HCT116 (cell line): ENCODE measurements at regions not wholly inside any gene's neighbourhood (a gene's known extent, or its start where the extent isn't known, plus 50 kb on each side); places are given as distances from the start of the nearest gene placed in this dataset.

Experiments used
- ATAC-seq: fragments of 200-7000 bp; cut with Tn5 transposase; 2 replicates; pipeline ENCODE4 v1.9.1; 2020; ENCODE audit warnings: mild to moderate bottlenecking, moderate library complexity
- BruUV-seq: library from RNA; stranded (reverse); fragments of 400-500 nt; replicated peaks from 2 replicates; lab custom pipeline; 2021; lab: Mats Ljungman, UMichigan
- CTCF ChIA-PET: fragments of 300-600 bp; sonication (Branson Sonifier 250); formaldehyde crosslinking; loops from one replicate; lab custom pipeline; 2021; ENCODE audit warnings: antibody characterized with exemption; lab: Charles Lee
- POLR2A ChIA-PET: fragments of 300-600, 350-600 bp; sonication (Branson Sonifier 250); formaldehyde crosslinking; loops from one replicate; lab custom pipeline; 2021; ENCODE audit warnings: antibody characterized with exemption; lab: Charles Lee
- RAD21 ChIA-PET, 2 experiments: fragments of 300-600 bp; sonication (Branson Sonifier 250); formaldehyde crosslinking; loops; one replicate each; lab custom pipeline; 2023; ENCODE audit warnings: low total read pairs in 2 of 2; ENCODE audit not compliant: uncharacterized antibody in 2 of 2, unreplicated experiment in 2 of 2, low non-redundant PET in 1 of 2; lab: Charles Lee
- DNase-seq: peaks from one replicate; pipeline ENCODE4 v3.0.0-alpha.2; 2010; ENCODE audit warnings: low read depth, low spot score
- H2AFZ ChIP-seq: fragments of 200-600 bp; shearing (Covaris generic), sonication (generic); 2 replicates; pipeline ENCODE4 v1.6.1; 2017; ENCODE audit warnings: low read depth, mixed run types, mixed read lengths, antibody characterized with exemption, low read length; ENCODE audit not compliant: poor library complexity, severe bottlenecking
- H3K27ac ChIP-seq: 2 replicates; pipeline ENCODE4 v1.5.1; 2012; ENCODE audit warnings: low read depth, low read length
- H3K27me3 ChIP-seq: fragments of 200-600 bp; sonication (generic); 2 replicates; pipeline ENCODE4 v1.6.1; 2016; ENCODE audit warnings: mixed run types, low read length, mixed read lengths; ENCODE audit not compliant: insufficient read depth
- H3K36me3 ChIP-seq, 2 experiments: fragments of 200-500 bp in 1 of 2; fragments of 200-600 bp in 1 of 2; sonication (Bioruptor generic) in 1 of 2; sonication (generic) in 1 of 2; 2 replicates each; pipeline versions ENCODE4 v1.5.1 to v1.6.1; 2014 to 2016; ENCODE audit warnings: low read length in 2 of 2, inconsistent platforms in 1 of 2, mixed read lengths in 1 of 2, mixed run types in 1 of 2; ENCODE audit not compliant: insufficient read depth in 2 of 2, control insufficient read depth in 1 of 2
- H3K4me1 ChIP-seq, 2 experiments: fragments of 200-600 bp in 1 of 2; sonication (generic) in 1 of 2; 2 replicates each; pipeline versions ENCODE4 v1.5.1 to v1.6.1; 2012 to 2017; ENCODE audit warnings: low read length in 2 of 2, inconsistent platforms in 1 of 2, mild to moderate bottlenecking in 1 of 2, mixed read lengths in 1 of 2, mixed run types in 1 of 2, moderate library complexity in 1 of 2; ENCODE audit not compliant: insufficient read depth in 2 of 2, control insufficient read depth in 1 of 2
- H3K4me2 ChIP-seq: fragments of 200-600 bp; sonication (generic); 2 replicates; pipeline ENCODE4 v1.6.1; 2017; ENCODE audit warnings: mixed run types, low read length, mixed read lengths
- H3K4me3 ChIP-seq, 2 experiments: fragments of 200-600 bp in 1 of 2; sonication (generic) in 1 of 2; replicated peaks in 1 of 2; 2 replicates each; pipeline ENCODE4 v1.5.1; 2011 to 2016; ENCODE audit warnings: low read length in 2 of 2, control low read depth in 1 of 2, low read depth in 1 of 2, mild to moderate bottlenecking in 1 of 2, mixed read lengths in 1 of 2, mixed run types in 1 of 2
- H3K79me2 ChIP-seq: fragments of 200-600 bp; sonication (generic); 2 replicates; pipeline ENCODE4 v1.6.1; 2017; ENCODE audit warnings: mild to moderate bottlenecking, mixed run types, low read length, moderate library complexity, mixed read lengths; ENCODE audit not compliant: insufficient read depth
- H3K9ac ChIP-seq: fragments of 200-600 bp; sonication (generic); 2 replicates; pipeline ENCODE4 v1.6.1; 2016; ENCODE audit warnings: low read length, mixed read lengths
- H3K9me2 ChIP-seq: fragments of 200-600 bp; sonication (generic), shearing (Covaris generic); 2 replicates; pipeline ENCODE4 v1.6.1; 2017; ENCODE audit warnings: mixed run types, mild to moderate bottlenecking, moderate library complexity; ENCODE audit not compliant: insufficient read depth
- H3K9me3 ChIP-seq, 2 experiments: fragments of 200-500 bp in 1 of 2; fragments of 200-600 bp in 1 of 2; sonication (Bioruptor generic) in 1 of 2; sonication (generic) in 1 of 2; 2 replicates each; pipeline ENCODE4 v1.6.1; 2014 to 2017; ENCODE audit warnings: low read length in 2 of 2, mixed read lengths in 2 of 2, inconsistent platforms in 1 of 2, low read depth in 1 of 2, mild to moderate bottlenecking in 1 of 2, mixed run types in 1 of 2, moderate library complexity in 1 of 2; ENCODE audit not compliant: control insufficient read depth in 1 of 2, insufficient read depth in 1 of 2
- H4K20me1 ChIP-seq: fragments of 200-600 bp; sonication (generic), shearing (Covaris generic); 2 replicates; pipeline ENCODE4 v1.6.1; 2017; ENCODE audit warnings: mixed run types, mild to moderate bottlenecking, moderate library complexity; ENCODE audit not compliant: insufficient read depth
- EZH2 ChIP-seq: fragments of 200-600 bp; sonication (generic); IDR thresholded peaks from 2 replicates; pipeline ENCODE4 v1.6.1; 2017; ENCODE audit warnings: antibody characterized with exemption, mixed run types
- EZH2phosphoT487 ChIP-seq: fragments of 200-600 bp; IDR thresholded peaks from 2 replicates; pipeline ENCODE4 v1.6.1; 2018; ENCODE audit warnings: antibody characterized with exemption, borderline replicate concordance
- SP1 ChIP-seq: IDR thresholded peaks from 2 replicates; pipeline ENCODE4 v1.6.1; 2012; ENCODE audit warnings: low read depth
- YY1 ChIP-seq: IDR thresholded peaks from 2 replicates; pipeline ENCODE4 v1.6.1; 2011; ENCODE audit warnings: low read length, low read depth, moderate library complexity, mild to moderate bottlenecking; ENCODE audit not compliant: insufficient replicate concordance; ENCODE audit errors: extremely low read depth
- ZFX ChIP-seq: fragments of 450-650 bp; IDR thresholded peaks from 2 replicates; pipeline ENCODE4 v1.6.1; 2017
- ZNF274 ChIP-seq: fragments of 200-500 bp; sonication (Bioruptor generic); IDR thresholded peaks from 2 replicates; pipeline ENCODE4 v1.6.1; 2014; ENCODE audit warnings: mild to moderate bottlenecking, low read depth, low read length, inconsistent platforms
- intact Hi-C: fragments of 100-400 bp; cut with micrococcal nuclease; formaldehyde crosslinking; loops from 2 replicates; pipeline ENCODE4 v1.10.0; 2022
- TF ChIP-seq, protein P1 (sequence below): IDR thresholded peaks from 2 replicates; pipeline ENCODE4 v1.6.1; 2012
- TF ChIP-seq, protein P2 (sequence below), 3 experiments: fragments of 200-600 bp in 1 of 3; sonication (generic) in 1 of 3; IDR thresholded peaks in 2 of 3; conservative IDR thresholded peaks in 1 of 3; 2 replicates each; pipeline ENCODE4 v1.5.1; 2012 to 2017; ENCODE audit warnings: low read depth in 2 of 3, low read length in 2 of 3, antibody characterized with exemption in 1 of 3, borderline replicate concordance in 1 of 3, control low read depth in 1 of 3, mild to moderate bottlenecking in 1 of 3, mixed read lengths in 1 of 3, mixed run types in 1 of 3, moderate library complexity in 1 of 3; ENCODE audit not compliant: insufficient read depth in 1 of 3
- TF ChIP-seq, protein P3 (sequence below): IDR thresholded peaks from 2 replicates; pipeline ENCODE4 v1.6.1; 2012; ENCODE audit warnings: low read depth

DNA sequence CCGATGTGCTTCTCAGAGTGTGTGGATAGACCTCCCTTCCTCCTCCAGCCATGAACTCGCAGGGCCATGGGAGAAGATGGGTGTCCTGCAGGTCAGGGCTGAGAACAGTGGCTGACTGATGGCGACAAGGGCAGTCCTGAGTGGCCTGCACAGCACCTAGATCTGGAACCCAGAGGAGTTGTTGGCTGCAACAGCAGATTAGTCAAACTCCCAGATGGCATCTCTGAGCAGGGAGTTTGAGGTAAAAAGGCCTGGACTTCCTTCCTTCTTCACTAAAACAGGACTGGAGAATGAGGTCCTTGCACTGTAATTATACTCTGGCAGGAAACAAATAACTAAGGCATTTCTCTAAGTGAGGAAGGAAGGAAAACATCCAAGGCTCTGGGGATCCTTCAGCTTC is 160.8 kb downstream of the MYCN start:
- no peak overlapping the region for H3K4me3 ChIP-seq
- H3K4me1 ChIP-seq = peaks cover 0 to 5% of the 10 kb centered on the region in 2 experiments; a peak in 1 of 4 replicates
- H3K27ac ChIP-seq = no peak overlapping the region
- ATAC-seq (no peak), DNase-seq (no peak)
- no peaks in the 10 kb centered on the region for H3K9me2 ChIP-seq
- no peaks in the 10 kb centered on the region for H3K9me3 ChIP-seq
- POLR2A ChIA-PET = no interaction called here
- 0 out of 2 replicates have a peak, but pooled peaks cover 10% of the 10 kb centered on the region for H3K27me3 ChIP-seq
- no TSS peak for BruUV-seq
- H4K20me1 ChIP-seq = no peaks in the 10 kb centered on the region
- no peak for TF ChIP-seq SP1
- TF ChIP-seq YY1 = no peak
- TF ChIP-seq, protein P1, sequence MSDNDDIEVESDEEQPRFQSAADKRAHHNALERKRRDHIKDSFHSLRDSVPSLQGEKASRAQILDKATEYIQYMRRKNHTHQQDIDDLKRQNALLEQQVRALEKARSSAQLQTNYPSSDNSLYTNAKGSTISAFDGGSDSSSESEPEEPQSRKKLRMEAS = no peak
- no peaks in the 10 kb centered on the region for H3K36me3 ChIP-seq
- intact Hi-C loops = no loop called here
- no peak overlapping the region for H2AFZ ChIP-seq
- H3K9ac ChIP-seq = no peak overlapping the region
- CTCF ChIA-PET = no interaction called here
- no peak overlapping the region for H3K4me2 ChIP-seq
- RAD21 ChIA-PET = no interaction called here
- H3K79me2 ChIP-seq = no peaks in the 10 kb centered on the region

DNA sequence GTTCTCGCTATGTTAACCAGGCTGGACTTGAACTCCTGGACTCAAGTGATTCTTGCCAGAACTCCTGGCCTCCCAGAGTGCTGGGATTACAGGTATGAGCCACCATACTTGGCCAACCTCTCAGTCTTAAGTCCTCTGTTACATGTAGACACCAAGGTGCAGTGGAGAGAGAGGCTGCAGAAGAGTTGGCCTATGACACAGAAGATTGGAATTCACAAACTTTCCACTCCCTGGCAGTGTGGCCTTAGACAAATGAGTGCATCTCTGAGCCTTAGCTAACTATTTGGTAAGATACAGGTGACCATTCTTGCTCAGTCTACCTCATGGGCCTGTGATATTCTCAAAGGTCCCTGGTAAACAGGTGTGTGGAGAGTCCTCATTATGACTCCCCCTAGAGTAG is 159.7 kb downstream of the MYCN start:
- POLR2A ChIA-PET = no interaction called here
- Histone ChIP-seq H3K36me3 (no peaks in the 10 kb centered on the region), H3K4me2 (no peak overlapping the region), H3K4me1 (peaks cover 0 to 5% of the 10 kb centered on the region in 2 experiments; a peak in 1 of 4 replicates), H3K9me3 (no peaks in the 10 kb centered on the region), H3K9me2 (no peaks in the 10 kb centered on the region), H3K27me3 (0 out of 2 replicates have a peak, but pooled peaks cover 10% of the 10 kb centered on the region), H4K20me1 (no peaks in the 10 kb centered on the region), H3K9ac (no peak overlapping the region), H3K27ac (no peak overlapping the region), H3K79me2 (no peaks in the 10 kb centered on the region), H3K4me3 (no peak overlapping the region), H2AFZ (no peak overlapping the region)
- RAD21 ChIA-PET = no interaction called here
- ATAC-seq (peak; percentile 64; the same call in 1 of the 2 replicates), DNase-seq (no peak)
- CTCF ChIA-PET = no interaction called here
- TF ChIP-seq ZFX = no peak
- TF ChIP-seq, protein P2, sequence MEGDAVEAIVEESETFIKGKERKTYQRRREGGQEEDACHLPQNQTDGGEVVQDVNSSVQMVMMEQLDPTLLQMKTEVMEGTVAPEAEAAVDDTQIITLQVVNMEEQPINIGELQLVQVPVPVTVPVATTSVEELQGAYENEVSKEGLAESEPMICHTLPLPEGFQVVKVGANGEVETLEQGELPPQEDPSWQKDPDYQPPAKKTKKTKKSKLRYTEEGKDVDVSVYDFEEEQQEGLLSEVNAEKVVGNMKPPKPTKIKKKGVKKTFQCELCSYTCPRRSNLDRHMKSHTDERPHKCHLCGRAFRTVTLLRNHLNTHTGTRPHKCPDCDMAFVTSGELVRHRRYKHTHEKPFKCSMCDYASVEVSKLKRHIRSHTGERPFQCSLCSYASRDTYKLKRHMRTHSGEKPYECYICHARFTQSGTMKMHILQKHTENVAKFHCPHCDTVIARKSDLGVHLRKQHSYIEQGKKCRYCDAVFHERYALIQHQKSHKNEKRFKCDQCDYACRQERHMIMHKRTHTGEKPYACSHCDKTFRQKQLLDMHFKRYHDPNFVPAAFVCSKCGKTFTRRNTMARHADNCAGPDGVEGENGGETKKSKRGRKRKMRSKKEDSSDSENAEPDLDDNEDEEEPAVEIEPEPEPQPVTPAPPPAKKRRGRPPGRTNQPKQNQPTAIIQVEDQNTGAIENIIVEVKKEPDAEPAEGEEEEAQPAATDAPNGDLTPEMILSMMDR (IDR thresholded peaks at IDR 0.05 in 2 of 3, conservative IDR thresholded peaks at IDR 0.05 in 1 of 3; ENCODE audit: borderline replicate concordance in 1 of 3, insufficient read depth in 1 of 3, low read depth in 2 of 3, low read length in 2 of 3) = no peak
- TF ChIP-seq EZH2phosphoT487 = no peak
- TF ChIP-seq SP1 = no peak
- TF ChIP-seq, protein P3, sequence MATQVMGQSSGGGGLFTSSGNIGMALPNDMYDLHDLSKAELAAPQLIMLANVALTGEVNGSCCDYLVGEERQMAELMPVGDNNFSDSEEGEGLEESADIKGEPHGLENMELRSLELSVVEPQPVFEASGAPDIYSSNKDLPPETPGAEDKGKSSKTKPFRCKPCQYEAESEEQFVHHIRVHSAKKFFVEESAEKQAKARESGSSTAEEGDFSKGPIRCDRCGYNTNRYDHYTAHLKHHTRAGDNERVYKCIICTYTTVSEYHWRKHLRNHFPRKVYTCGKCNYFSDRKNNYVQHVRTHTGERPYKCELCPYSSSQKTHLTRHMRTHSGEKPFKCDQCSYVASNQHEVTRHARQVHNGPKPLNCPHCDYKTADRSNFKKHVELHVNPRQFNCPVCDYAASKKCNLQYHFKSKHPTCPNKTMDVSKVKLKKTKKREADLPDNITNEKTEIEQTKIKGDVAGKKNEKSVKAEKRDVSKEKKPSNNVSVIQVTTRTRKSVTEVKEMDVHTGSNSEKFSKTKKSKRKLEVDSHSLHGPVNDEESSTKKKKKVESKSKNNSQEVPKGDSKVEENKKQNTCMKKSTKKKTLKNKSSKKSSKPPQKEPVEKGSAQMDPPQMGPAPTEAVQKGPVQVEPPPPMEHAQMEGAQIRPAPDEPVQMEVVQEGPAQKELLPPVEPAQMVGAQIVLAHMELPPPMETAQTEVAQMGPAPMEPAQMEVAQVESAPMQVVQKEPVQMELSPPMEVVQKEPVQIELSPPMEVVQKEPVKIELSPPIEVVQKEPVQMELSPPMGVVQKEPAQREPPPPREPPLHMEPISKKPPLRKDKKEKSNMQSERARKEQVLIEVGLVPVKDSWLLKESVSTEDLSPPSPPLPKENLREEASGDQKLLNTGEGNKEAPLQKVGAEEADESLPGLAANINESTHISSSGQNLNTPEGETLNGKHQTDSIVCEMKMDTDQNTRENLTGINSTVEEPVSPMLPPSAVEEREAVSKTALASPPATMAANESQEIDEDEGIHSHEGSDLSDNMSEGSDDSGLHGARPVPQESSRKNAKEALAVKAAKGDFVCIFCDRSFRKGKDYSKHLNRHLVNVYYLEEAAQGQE = no peak
- no peak for TF ChIP-seq ZNF274
- TF ChIP-seq EZH2 = no peak
- no TSS peak for BruUV-seq
- intact Hi-C loops = no loop called here
